GM19397 (cell line): ENCODE measurements at regions not wholly inside any gene's neighbourhood (a gene's known extent, or its start where the extent isn't known, plus 50 kb on each side); places are given as distances from the start of the nearest gene placed in this dataset.
A peak's percentile ranks its signal among the peaks of the same experiment; 100 is the strongest.

Experiments
- ATAC-seq: cut with Tn5 transposase; IDR thresholded peaks from one replicate; pipeline ENCODE4 v1.9.1; 2021; ENCODE audit warnings: mild to moderate bottlenecking, moderate library complexity; ENCODE audit not compliant: unreplicated experiment

DNA sequence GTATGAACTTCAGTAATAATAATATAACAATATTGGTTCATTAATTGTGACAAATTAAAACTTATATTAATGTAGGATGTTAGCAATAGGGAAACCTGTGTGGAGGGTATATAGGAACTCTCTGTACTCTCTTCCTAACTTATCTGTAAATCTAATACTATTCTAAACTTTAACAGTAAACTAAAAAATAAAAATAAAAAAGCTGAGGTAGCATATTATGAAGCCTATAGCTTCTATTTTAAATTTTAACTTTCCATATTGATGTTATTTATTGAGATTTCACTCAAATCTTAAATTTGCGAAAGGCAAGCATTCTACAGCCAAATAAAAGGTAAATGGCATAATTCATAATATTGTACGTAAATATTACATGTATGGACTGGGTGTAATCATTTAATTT is 326.4 kb downstream of the MEI4 start:
- no peak for ATAC-seq

DNA sequence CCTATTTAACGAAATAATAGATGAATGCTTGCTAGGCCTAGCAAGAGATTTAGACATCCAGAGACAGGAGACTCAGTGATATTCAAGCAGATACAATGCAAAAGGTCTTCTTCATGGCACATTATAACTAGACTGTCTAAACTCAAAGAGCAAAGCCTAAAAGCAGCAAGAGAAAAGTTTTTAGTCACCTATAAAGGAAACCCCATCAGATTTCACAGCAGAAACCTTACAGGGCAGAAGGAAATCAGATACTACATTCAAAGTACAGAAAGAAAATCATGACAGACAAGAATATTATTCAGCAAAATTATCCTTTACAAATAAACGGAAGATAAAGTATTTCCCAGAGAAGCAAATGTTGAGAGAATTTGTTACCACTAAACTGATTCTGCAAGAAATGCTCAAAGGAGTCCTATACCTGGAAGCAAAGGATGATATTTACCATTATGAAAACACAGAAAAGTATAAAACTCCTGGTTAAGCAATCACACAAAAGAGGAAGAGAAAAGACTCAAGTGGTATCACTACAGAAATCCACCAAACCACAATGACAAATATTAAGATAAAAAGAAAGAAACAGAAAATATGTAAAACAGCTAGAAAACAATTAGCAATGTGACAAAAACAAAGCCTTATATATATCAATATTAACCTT is 333.7 kb downstream of the MEI4 start:
- ATAC-seq, result peak; percentile 52

- no peak for ATAC-seq
Measured at GRCh38 chr6:77987035-77987384, 334.2 kb downstream of the MEI4 start.

- no peak for ATAC-seq
Measured at GRCh38 chr6:78010130-78010529, 357.3 kb downstream of the MEI4 start.

DNA sequence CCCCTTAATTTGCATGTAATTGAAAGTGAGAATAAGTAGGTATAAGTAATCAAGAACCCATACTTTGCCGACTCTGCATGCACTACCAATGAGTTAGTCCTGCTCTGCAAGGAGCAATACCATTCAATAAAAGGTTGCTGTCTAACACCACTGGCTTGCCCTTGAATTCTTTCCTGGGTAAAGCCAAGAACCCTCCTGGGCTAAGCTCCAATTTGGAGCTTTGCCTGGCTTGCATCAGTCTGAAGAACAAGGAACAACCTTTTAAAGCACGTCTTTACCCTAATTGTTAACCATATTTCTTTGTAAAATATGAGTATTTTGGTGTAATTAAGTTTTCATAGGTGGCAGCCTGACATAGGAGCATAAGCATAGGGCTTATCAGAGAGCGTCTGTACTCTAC is 367.7 kb downstream of the MEI4 start:
- no peak for ATAC-seq

GRCh38 chr6:78025502-78025901 is 372.7 kb downstream of the MEI4 start:
- ATAC-seq, result no peak

GRCh38 chr6:78031228-78031627 is 378.4 kb downstream of the MEI4 start:
- ATAC-seq, result no peak

- ATAC-seq, result no peak
Measured at GRCh38 chr6:78059171-78059570, 406.3 kb downstream of the MEI4 start.

DNA sequence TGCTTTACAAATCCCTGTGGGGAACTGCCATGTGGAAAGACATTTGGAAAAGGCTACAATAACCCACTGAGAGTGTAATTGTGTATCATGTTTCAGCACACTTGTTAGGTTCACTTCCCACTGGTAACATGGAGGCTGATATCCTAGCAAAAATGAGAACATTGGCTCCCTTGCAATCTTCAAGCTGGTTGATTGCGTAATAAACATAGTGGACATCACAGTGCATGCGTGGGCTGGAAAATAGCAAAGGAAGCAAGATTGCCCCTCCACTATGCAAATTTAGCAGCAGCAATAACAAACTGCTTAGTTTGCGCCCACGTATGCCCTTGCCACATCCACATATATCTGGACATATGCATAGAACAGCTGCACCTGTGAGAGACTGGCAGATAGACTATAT is 410.2 kb downstream of the MEI4 start:
- no peak for ATAC-seq

DNA sequence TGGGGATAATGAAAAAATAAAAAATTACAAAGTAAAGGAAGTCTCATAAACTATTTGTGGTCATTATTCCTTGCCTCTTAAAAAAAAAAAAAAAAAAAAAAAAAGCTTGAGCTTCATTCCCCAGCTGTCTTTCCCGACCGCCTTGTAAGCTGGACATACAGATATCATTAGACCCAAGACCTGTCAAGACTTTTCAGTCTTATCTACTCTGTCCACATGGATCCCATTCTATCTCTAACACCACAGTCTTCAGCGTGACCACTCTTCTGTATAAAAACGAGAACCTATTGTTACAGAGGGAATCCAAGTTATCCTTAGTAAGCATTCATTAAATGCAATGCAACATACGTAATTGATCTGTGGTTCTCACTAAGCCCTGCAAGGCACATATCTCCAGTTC is 423.5 kb downstream of the MEI4 start:
- ATAC-seq, result no peak

GRCh38 chr6:78089531-78089930 is 436.7 kb downstream of the MEI4 start:
- ATAC-seq, result no peak

DNA sequence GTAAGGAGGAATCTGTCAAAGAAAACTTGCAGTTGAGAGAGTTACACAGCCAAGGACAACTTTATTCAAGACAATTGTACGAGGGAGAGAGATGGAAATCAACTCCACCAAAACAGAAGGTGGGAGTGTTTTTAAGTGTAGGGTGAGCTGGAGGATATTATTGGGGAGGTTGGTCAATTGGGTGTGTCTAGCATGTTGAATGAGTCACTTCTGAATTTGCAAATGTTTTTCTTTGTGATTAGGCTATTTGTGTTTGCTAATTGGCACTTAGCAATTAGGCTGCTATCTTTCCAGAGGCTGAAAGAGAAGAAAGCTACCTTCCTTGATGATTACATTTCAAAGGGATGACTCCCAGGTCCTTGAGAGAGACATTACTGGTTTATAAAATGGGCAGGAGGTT is 441.1 kb downstream of the MEI4 start:
- no peak for ATAC-seq

DNA sequence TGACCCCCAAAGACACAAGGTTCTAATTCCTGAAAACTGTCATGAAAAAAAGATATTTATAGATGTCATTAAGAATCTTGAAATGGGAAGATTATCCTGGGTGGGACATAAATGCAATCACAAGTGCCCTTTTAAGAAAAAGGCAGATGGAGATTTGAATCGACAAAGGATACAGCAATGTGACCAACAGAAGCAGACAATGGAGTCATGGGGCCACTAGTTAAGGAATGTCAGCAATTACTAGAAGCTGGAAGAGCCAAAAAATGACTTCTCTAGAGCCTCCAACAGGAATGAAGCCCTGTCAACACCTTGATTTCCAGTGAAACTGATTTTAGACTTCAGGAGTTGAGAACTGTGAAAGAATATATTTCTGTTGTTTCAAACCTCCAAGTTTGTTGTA is 448.5 kb downstream of the MEI4 start:
- ATAC-seq, result no peak

- no peak for ATAC-seq
Measured at GRCh38 chr6:78110641-78111040, 457.8 kb downstream of the MEI4 start.

DNA sequence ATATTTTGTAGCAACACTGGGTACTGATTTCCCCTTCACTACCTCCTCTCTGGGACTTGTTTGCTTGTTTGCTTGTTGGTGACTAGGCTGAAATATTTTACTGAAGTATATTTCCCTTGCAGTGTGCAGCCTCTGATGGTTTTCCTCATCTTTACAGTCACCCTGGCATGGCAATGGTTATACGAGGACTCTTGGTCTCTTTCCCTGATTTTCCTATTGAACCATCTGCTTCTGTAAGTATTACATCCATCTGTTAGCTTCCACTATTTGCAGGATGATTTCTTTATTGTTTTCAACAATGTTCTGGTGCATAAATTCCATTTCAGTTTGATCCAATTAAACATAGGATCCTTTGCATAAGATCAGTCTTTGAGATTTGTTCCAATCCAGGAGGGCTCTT is 465.1 kb downstream of the MEI4 start:
- ATAC-seq, result no peak

- ATAC-seq, result no peak
Measured at GRCh38 chr6:78131521-78131920, 478.7 kb downstream of the MEI4 start.

- no peak for ATAC-seq
Measured at GRCh38 chr6:78132671-78133410, 480.0 kb downstream of the MEI4 start.

- no peak for ATAC-seq
Measured at GRCh38 chr6:78150425-78150824, 497.6 kb downstream of the MEI4 start.

DNA sequence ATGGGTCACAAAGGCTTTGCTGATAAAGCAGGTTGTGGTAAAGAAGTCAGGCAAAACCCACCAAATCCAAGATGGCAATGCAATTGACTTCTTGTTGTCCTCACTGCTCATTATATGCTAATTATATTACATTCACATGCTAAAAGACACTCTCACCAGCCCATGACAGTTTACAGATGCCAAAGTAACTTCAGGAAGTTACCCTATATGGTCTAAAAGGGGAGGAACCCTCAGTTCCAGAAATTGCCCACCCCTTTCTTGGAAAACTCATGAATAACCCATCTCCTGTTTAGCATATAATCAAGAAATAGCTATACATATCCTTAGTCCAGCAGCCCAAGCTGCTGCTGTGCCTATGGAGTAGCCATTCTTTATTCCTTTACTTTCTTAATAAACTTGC is 501.1 kb downstream of the MEI4 start:
- no peak for ATAC-seq

DNA sequence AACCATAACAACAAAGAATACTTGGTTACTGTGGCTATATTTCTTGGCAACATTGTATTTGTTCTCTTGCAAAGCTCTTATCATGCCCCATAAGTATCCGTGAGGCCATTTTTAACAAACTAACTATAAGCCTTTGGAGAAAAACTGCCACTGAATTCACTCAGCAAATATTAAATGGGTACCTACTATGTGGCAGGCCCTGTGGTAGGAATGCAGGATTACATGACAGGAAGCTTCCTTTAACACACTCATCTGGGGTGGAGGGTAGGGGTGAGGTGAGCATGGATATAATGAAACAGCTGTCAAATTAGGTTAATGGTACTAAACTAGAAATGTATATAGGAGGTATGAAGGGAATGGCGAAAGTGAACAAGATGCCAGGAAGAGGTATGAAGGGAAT is 504.8 kb downstream of the MEI4 start:
- no peak for ATAC-seq

- no peak for ATAC-seq
Measured at GRCh38 chr6:78188891-78189290, 536.1 kb downstream of the MEI4 start.

GRCh38 chr6:78192057-78192456 is 539.2 kb downstream of the MEI4 start:
- ATAC-seq, result no peak

GRCh38 chr6:78199044-78199443 is 546.2 kb downstream of the MEI4 start:
- ATAC-seq, result no peak
